ENCODE measurements at regions not wholly inside any gene's neighbourhood (a gene's known extent, or its start where the extent isn't known, plus 50 kb on each side); places are given as distances from the start of the nearest gene placed in this dataset.
"Not testable (repeated sequence)": the region's sequence is repeated elsewhere in the genome, so short reads cannot be mapped to it uniquely, and the experiment has no call there.

DNA sequence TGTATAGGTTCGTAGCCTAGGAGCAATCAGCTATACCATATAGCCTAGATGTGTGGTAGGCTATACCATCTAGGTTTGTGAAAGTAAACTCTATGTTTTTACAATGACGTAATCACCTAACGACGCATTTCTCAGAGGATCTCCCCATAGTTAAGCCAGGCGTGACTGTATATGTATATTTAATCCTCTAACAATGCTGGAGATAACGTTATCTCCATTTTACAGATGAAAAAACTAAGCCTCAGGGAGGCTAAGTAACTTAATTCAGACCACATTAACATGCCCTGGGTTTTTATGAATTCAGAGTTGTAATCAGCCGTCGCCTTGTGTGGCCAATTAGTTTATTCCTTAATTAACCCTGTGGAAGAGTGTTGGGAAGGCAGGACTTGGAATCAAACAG is 107.7 kb upstream of the PLXNA2 start:
- peaks cover 39% of the 10 kb centered on the region for H3K4me1 Mint-ChIP-seq (ENCODE audit: low read depth, unreplicated experiment)
- no peaks in the 10 kb centered on the region for H3K36me3 Mint-ChIP-seq (ENCODE audit: unreplicated experiment)
- peaks cover 17% of the 10 kb centered on the region for H3K27me3 Mint-ChIP-seq (ENCODE audit: unreplicated experiment)
- no peak overlapping the region for H3K27ac Mint-ChIP-seq (ENCODE audit: unreplicated experiment)
- H3K4me3 Mint-ChIP-seq (ENCODE audit: unreplicated experiment) = no peak overlapping the region
- H3K9me3 Mint-ChIP-seq (ENCODE audit: unreplicated experiment) = peaks cover 10% of the 10 kb centered on the region
- DNase-seq = no peak
- TF ChIP-seq, protein P1, sequence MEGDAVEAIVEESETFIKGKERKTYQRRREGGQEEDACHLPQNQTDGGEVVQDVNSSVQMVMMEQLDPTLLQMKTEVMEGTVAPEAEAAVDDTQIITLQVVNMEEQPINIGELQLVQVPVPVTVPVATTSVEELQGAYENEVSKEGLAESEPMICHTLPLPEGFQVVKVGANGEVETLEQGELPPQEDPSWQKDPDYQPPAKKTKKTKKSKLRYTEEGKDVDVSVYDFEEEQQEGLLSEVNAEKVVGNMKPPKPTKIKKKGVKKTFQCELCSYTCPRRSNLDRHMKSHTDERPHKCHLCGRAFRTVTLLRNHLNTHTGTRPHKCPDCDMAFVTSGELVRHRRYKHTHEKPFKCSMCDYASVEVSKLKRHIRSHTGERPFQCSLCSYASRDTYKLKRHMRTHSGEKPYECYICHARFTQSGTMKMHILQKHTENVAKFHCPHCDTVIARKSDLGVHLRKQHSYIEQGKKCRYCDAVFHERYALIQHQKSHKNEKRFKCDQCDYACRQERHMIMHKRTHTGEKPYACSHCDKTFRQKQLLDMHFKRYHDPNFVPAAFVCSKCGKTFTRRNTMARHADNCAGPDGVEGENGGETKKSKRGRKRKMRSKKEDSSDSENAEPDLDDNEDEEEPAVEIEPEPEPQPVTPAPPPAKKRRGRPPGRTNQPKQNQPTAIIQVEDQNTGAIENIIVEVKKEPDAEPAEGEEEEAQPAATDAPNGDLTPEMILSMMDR (IDR thresholded peaks at IDR 0.05; ENCODE audit: partially characterized antibody, unreplicated experiment) = no peak

DNA sequence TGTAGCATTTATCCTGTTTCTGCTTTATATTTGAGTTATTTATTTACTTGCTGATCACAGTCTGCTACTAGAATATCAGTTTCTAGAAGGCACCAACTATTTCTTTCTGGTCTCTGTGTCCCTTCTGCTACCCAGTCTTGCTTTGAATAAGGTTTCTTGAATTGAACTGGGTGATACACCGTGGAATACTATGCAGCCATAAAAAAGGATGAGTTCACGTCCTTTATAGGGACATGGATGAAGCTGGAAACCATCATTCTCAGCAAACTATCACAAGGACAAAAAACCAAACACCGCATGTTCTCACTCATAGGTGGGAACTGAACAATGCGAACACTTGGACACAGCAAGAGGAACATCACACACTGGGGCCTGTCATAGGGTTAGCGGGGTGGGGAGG is 109.6 kb upstream of the PLXNA2 start:
- not testable (repeated sequence) for H3K9me3 Mint-ChIP-seq (ENCODE audit: unreplicated experiment); H3K27ac Mint-ChIP-seq (ENCODE audit: unreplicated experiment); H3K4me3 Mint-ChIP-seq (ENCODE audit: unreplicated experiment); H3K36me3 Mint-ChIP-seq (ENCODE audit: unreplicated experiment); DNase-seq
- Mint-ChIP-seq H3K4me1 (ENCODE audit: low read depth, unreplicated experiment) (peaks cover 26% of the 10 kb centered on the region), H3K27me3 (ENCODE audit: unreplicated experiment) (peaks cover 15% of the 10 kb centered on the region)

DNA sequence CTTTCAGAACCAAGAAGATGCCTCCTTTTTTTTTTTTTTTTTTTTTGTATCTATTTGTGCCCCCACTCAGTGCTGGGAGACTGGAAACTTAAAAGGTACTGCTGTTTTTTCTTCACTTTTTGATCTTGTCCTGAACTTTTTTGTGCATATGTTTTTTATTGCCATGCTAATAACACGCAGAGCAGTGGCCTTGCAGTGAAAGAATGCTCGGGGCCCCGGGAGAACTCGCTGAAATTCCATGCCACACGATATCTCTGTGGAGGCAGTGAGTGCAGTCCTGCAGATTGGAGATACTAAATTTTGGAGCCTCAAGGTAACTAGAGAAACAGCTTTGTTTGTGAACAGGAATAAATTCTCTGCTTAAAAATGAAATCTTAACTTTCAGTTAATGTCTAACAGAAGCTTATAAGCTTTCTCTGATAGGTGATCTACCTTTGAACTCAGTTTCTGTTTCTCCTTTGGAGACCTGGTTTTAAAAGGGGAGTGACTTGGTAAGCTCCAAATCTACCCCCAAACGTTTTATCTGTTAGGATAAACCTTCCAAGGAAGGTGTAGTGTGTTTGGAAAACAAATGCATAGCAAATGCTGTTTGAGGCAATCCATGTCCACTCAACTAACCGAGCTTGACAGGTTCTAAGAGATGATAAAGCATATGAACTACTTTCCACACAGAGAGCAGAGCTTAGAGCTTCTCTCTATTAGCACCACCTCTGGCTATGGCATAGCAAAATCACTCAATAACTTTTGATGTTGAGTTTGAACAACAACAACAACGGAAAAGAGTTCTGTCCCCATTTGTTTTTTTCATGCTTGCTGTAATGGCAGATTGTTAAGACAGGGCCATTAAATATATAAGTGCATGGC is 113.7 kb upstream of the PLXNA2 start:
- Mint-ChIP-seq H3K9me3 (ENCODE audit: unreplicated experiment) (no peaks in the 10 kb centered on the region), H3K36me3 (ENCODE audit: unreplicated experiment) (no peaks in the 10 kb centered on the region), H3K27ac (ENCODE audit: unreplicated experiment) (no peak overlapping the region), H3K4me3 (ENCODE audit: unreplicated experiment) (no peak overlapping the region), H3K27me3 (ENCODE audit: unreplicated experiment) (no peaks in the 10 kb centered on the region), H3K4me1 (ENCODE audit: low read depth, unreplicated experiment) (peaks cover 9% of the 10 kb centered on the region)
- TF ChIP-seq, protein P1 (IDR thresholded peaks at IDR 0.05; ENCODE audit: partially characterized antibody, unreplicated experiment) = no peak
- DNase-seq = no peak

DNA sequence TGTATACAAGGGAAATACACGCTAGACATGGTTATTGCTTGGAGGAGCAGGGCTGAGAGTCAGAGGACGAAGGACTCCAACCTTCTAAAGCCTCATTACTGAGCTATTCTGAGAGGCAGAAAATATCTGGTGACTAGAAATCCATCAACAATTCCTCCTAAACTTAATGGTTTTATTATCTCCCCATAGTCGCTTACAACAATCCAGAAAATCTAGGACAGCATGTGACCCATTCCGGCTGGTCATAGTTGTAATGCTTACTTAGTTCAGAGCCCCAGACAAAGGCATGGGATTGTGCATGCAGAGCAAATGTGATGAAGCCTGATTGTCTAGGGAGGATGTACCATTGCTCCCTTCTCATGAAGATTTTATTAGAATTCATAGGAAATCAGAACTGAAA is 114.5 kb upstream of the PLXNA2 start:
- H3K27ac Mint-ChIP-seq (ENCODE audit: unreplicated experiment) = no peak overlapping the region
- H3K4me3 Mint-ChIP-seq (ENCODE audit: unreplicated experiment) = no peak overlapping the region
- no peaks in the 10 kb centered on the region for H3K36me3 Mint-ChIP-seq (ENCODE audit: unreplicated experiment)
- H3K9me3 Mint-ChIP-seq (ENCODE audit: unreplicated experiment) = peaks cover 3% of the 10 kb centered on the region
- TF ChIP-seq, protein P1 (IDR thresholded peaks at IDR 0.05; ENCODE audit: partially characterized antibody, unreplicated experiment) = no peak
- DNase-seq = no peak
- no peaks in the 10 kb centered on the region for H3K27me3 Mint-ChIP-seq (ENCODE audit: unreplicated experiment)
- H3K4me1 Mint-ChIP-seq (ENCODE audit: low read depth, unreplicated experiment) = peaks cover 9% of the 10 kb centered on the region

DNA sequence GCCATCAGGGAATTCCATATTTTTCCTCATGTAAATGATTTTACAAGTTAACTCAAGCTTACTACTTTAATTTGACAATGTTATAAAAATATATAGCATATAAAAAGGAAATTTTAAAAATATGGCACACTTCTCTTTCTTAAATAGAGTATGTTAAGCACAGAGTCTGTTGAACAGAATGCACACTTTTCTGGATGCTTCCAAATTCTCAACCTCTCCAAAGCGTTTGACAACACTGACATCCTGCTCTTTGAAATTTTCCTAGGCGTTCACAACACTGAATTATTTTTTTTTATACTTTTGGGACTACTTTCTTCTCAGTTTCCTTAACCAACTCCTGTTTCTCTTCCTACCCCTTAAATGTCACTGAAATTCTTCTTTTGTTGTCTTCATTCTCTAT is 117.8 kb upstream of the PLXNA2 start:
- DNase-seq = no peak
- Mint-ChIP-seq H3K27ac (ENCODE audit: unreplicated experiment) (no peak overlapping the region), H3K4me1 (ENCODE audit: low read depth, unreplicated experiment) (peaks cover 2% of the 10 kb centered on the region), H3K9me3 (ENCODE audit: unreplicated experiment) (peaks cover 3% of the 10 kb centered on the region), H3K27me3 (ENCODE audit: unreplicated experiment) (no peaks in the 10 kb centered on the region), H3K4me3 (ENCODE audit: unreplicated experiment) (no peak overlapping the region), H3K36me3 (ENCODE audit: unreplicated experiment) (peaks cover 7% of the 10 kb centered on the region)
- TF ChIP-seq, protein P1 (IDR thresholded peaks at IDR 0.05; ENCODE audit: partially characterized antibody, unreplicated experiment) = no peak
